Loucy (cell line): ENCODE measurements at regions not wholly inside any gene's neighbourhood (a gene's known extent, or its start where the extent isn't known, plus 50 kb on each side); places are given as distances from the start of the nearest gene placed in this dataset.

ENCODE experiments used
- CTCF ChIP-seq: fragments of 200-600 bp; sonication (generic); conservative IDR thresholded peaks from 2 replicates; pipeline ENCODE4 v1.5.1; 2014; ENCODE audit warnings: mild to moderate bottlenecking, antibody characterized with exemption, low read length
- EZH2phosphoT487 ChIP-seq: fragments of 200-600 bp; IDR thresholded peaks from 2 replicates; pipeline ENCODE4 v1.6.1; 2018; ENCODE audit warnings: antibody characterized with exemption, mild to moderate bottlenecking, moderate library complexity, borderline replicate concordance

DNA sequence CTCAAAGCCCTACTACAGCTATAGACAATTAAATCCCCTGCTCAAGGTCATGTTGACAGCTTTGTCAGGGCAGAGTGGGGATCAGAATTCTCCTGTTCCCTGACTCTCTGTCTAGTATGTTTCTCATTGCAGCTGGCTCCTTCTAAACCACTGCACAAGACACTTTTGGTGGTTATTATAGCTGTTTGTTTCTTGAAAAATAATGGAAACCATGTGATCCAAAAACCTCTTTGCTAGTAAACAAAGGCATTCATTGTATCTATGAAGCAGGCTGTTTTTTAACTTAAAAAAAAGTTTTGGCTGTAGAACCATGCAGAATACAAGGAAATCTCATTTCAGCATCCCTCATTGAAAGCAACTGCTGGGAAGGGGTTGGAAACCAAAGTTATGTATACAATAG, 352.5 kb upstream of the EPHA4 start:
- TF ChIP-seq CTCF (no peak), EZH2phosphoT487 (no peak)
